HFFc6 (cell line): ENCODE measurements at regions not wholly inside any gene's neighbourhood (a gene's known extent, or its start where the extent isn't known, plus 50 kb on each side); places are given as distances from the start of the nearest gene placed in this dataset.

Experiments
- DNase-seq: peaks from one replicate; pipeline ENCODE4 v3.0.0-alpha.2; 2018
- H3K27ac Mint-ChIP-seq: 2 replicates; pipeline ENCODE4 v1.8.0; 2020; ENCODE audit warnings: mild to moderate bottlenecking, mixed read lengths
- H3K27me3 Mint-ChIP-seq: 2 replicates; pipeline ENCODE4 v1.8.0; 2021; ENCODE audit warnings: mild to moderate bottlenecking, moderate library complexity, mixed read lengths; ENCODE audit not compliant: insufficient read depth
- H3K36me3 Mint-ChIP-seq: 2 replicates; pipeline ENCODE4 v1.8.0; 2021; ENCODE audit warnings: low read depth, mixed read lengths
- H3K4me1 Mint-ChIP-seq: 2 replicates; pipeline ENCODE4 v1.8.0; 2020; ENCODE audit warnings: low read depth, mixed read lengths
- H3K4me3 Mint-ChIP-seq: 2 replicates; pipeline ENCODE4 v1.8.0; 2020; ENCODE audit warnings: mild to moderate bottlenecking, moderate library complexity, mixed read lengths
- H3K9me3 Mint-ChIP-seq: 2 replicates; pipeline ENCODE4 v1.8.0; 2020; ENCODE audit warnings: mild to moderate bottlenecking, mixed read lengths
- TF ChIP-seq, protein P1 (sequence below): fragments of 200-600 bp; sonication (generic); IDR thresholded peaks from 2 replicates; pipeline ENCODE4 v1.5.0; 2021; ENCODE audit warnings: antibody characterized with exemption, mild to moderate bottlenecking

DNA sequence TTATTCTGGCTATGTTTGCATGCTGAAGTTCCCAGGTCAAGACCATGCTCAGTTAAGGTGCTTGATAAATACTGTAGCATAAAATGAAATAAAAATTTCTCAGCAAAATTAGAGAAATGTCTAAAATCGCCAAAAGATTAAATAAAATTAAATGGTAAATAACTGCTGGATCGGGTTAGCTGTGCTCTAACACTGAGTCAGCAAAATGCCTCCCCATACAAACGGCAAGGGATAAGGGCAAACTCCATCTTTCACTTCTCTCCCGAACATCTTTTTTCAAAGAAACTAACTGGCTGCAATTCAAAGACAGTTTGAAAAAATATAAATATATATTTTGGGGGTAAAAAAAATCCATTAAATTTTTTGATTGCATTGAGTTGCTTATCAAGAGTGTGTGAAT lies 162.2 kb upstream of the ZFHX3 start:
- H3K36me3 Mint-ChIP-seq: no peaks in the 10 kb centered on the region
- peaks cover 41% of the 10 kb centered on the region for H3K4me1 Mint-ChIP-seq
- H3K9me3 Mint-ChIP-seq: no peaks in the 10 kb centered on the region
- H3K27me3 Mint-ChIP-seq: no peaks in the 10 kb centered on the region
- TF ChIP-seq, protein P1, sequence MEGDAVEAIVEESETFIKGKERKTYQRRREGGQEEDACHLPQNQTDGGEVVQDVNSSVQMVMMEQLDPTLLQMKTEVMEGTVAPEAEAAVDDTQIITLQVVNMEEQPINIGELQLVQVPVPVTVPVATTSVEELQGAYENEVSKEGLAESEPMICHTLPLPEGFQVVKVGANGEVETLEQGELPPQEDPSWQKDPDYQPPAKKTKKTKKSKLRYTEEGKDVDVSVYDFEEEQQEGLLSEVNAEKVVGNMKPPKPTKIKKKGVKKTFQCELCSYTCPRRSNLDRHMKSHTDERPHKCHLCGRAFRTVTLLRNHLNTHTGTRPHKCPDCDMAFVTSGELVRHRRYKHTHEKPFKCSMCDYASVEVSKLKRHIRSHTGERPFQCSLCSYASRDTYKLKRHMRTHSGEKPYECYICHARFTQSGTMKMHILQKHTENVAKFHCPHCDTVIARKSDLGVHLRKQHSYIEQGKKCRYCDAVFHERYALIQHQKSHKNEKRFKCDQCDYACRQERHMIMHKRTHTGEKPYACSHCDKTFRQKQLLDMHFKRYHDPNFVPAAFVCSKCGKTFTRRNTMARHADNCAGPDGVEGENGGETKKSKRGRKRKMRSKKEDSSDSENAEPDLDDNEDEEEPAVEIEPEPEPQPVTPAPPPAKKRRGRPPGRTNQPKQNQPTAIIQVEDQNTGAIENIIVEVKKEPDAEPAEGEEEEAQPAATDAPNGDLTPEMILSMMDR: no peak
- H3K4me3 Mint-ChIP-seq: no peak overlapping the region
- H3K27ac Mint-ChIP-seq: no peak overlapping the region
- DNase-seq: no peak

DNA sequence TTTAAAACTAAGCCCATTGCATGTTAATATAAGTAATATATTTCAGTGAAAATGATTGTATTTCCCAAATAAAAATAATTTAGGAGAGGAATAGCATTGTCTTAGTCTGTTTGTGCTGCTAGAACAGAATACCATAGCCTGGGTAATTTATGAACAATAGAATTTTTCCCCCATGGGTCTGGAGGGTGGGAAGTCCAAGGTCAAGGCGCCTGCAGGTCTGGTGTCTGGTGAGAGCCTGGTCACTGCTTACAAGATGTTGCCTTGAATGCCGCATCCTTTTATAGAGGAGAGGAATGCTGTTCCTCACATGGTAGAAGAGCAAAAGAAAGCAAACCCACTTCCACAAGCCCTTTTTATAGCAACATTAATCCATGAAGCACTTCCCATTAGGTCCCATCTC lies 161.3 kb upstream of the ZFHX3 start:
- H3K36me3 Mint-ChIP-seq: no peaks in the 10 kb centered on the region
- no peak for DNase-seq
- H3K4me1 Mint-ChIP-seq: peaks cover 32% of the 10 kb centered on the region
- TF ChIP-seq, protein P1: no peak
- H3K9me3 Mint-ChIP-seq: no peaks in the 10 kb centered on the region
- no peak overlapping the region for H3K27ac Mint-ChIP-seq
- no peaks in the 10 kb centered on the region for H3K27me3 Mint-ChIP-seq
- H3K4me3 Mint-ChIP-seq: no peak overlapping the region

DNA sequence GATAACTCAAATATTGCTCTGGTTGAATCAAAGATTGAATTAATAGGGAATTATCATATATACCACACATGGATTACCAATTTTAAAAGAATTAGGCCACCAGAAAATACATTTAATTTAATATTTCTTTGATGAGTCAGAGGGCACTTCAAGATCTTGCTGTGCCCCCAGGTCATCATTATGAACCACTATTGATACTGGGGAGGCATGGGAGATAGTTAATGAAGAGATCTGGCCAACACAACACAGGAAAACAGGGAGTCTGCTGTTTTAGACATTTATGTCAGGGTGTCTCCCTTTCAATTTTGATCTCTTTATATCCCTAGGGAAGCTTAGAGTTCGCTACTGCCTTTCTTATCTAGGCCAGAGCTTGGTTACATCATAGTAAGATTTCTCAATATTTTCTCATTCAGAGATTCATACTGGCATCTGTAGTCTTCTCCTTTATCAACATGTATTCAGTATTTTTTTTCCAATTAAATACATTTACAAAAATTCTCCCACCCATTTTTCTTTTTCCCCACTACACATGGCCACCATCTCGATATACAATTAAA lies 158.3 kb upstream of the ZFHX3 start:
- no peak overlapping the region for H3K4me3 Mint-ChIP-seq
- H3K36me3 Mint-ChIP-seq: no peaks in the 10 kb centered on the region

DNA sequence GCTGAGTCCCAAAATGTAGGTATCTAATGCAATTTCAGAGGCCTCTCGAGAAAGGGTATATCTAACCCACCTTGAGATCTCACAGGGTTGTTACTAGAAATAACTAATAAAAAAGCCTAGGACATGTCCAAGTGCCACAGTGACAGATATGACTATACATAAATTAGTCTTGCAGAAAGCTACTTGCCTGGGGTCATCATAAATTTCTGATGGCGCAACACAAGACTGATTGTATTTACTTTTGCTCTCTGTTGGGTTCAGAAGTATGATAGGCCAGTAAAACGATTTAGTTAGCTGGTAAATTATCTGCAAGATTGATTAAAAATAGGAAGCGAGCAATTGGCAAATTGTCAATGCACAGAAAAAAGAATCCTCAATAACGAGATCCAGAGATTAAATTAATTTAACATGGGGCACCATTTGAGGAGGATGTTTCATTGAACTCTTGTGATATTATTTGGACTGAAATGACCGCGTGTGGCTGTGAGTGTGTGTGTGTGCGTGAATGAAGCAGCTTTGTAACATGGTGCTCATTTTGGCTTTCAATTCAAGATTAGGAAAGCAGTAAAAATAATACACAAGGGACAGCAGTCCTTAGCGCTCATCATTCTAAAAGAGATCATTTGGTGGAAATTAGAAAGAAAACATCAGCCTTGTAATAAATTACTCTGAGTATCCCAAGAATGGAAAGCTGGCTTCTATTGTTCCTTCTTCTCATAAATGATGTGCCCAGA lies 157.4 kb upstream of the ZFHX3 start:
- no peak overlapping the region for H3K4me3 Mint-ChIP-seq
- TF ChIP-seq, protein P1: no peak
- peaks cover 36% of the 10 kb centered on the region for H3K4me1 Mint-ChIP-seq
- no peaks in the 10 kb centered on the region for H3K9me3 Mint-ChIP-seq
- no peaks in the 10 kb centered on the region for H3K36me3 Mint-ChIP-seq
- no peak overlapping the region for H3K27ac Mint-ChIP-seq
- no peak for DNase-seq
- peaks cover 1% of the 10 kb centered on the region; the same call in 1 of the 2 replicates for H3K27me3 Mint-ChIP-seq

More for the DNA sequence above, 158.3 kb upstream of the ZFHX3 start:
- H3K4me1 Mint-ChIP-seq: peaks cover 36% of the 10 kb centered on the region
- no peaks in the 10 kb centered on the region for H3K27me3 Mint-ChIP-seq
- no peak for DNase-seq
- no peaks in the 10 kb centered on the region for H3K9me3 Mint-ChIP-seq
- TF ChIP-seq, protein P1: no peak
- no peak overlapping the region for H3K27ac Mint-ChIP-seq

DNA sequence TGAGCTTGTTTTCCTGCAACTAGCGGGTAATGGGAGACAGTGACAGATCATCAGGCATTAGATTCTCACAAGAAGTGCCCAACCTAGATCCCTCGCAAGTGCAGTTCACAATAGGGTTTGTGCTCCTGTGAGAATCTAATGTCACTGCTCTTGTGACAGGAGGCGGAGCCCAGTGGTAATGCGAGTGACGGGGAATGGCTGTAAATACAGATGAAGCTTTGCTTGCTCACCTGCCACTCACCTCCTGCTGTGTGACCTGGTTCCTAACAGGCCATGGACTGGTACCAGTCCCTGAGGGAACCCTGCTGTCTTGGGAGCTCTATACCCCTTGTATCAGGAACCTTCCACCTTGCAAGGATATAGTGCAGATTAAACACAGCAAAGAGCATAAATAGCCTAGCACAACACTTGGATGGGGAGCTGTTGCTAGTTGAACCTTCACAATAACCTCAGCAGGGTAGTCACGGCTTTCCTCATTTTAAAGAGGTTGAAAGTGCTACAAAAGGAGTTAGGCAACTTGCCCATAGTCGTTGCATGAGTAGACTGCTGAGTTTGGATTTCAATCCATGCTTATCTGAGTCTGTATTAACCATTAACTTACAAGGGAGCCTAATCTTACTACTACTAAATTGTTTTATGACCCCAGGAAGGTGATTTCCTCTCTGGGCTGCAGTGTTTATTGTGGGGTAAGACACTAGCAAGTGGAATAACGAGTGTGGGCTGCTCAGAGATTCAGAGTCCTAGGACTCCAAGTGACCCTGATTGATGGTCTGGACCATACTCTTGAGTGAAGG lies 156.6 kb upstream of the ZFHX3 start:
- no peak overlapping the region for H3K4me3 Mint-ChIP-seq
- TF ChIP-seq, protein P1: no peak
- no peak overlapping the region for H3K27ac Mint-ChIP-seq
- peaks cover 36% of the 10 kb centered on the region for H3K4me1 Mint-ChIP-seq
- DNase-seq: no peak
- H3K27me3 Mint-ChIP-seq: peaks cover 1% of the 10 kb centered on the region; the same call in 1 of the 2 replicates
- H3K9me3 Mint-ChIP-seq: no peaks in the 10 kb centered on the region
- no peaks in the 10 kb centered on the region for H3K36me3 Mint-ChIP-seq
